HepG2 (cell line): ENCODE measurements at regions not wholly inside any gene's neighbourhood (a gene's known extent, or its start where the extent isn't known, plus 50 kb on each side); places are given as distances from the start of the nearest gene placed in this dataset.

Experiments
- ATAC-seq: fragments of 200-7000 bp; cut with Tn5 transposase; 3 replicates; pipeline ENCODE4 v1.9.1; 2020; ENCODE audit warnings: mild to moderate bottlenecking, moderate library complexity
- BruUV-seq: library from RNA; stranded (reverse); fragments of 400-500 nt; replicated peaks from 2 replicates; lab custom pipeline; 2021; lab: Mats Ljungman, UMichigan
- CTCF ChIA-PET: fragments of 300-600 bp; formaldehyde crosslinking; extraction: SDS; loops from one replicate; lab custom pipeline; 2021; ENCODE audit warnings: low total read pairs, inconsistent platforms, low intra/inter-chr PET ratio; lab: Yijun Ruan, JAX
- POLR2A ChIA-PET: fragments of 350-600 bp; sonication (Branson Sonifier 250); formaldehyde crosslinking; loops from one replicate; lab custom pipeline; 2020; ENCODE audit warnings: antibody characterized with exemption, inconsistent platforms; lab: Yijun Ruan, JAX
- DNase-seq: peaks from one replicate; pipeline ENCODE4 v3.0.0-alpha.2; 2015; ENCODE audit warnings: low spot score
- FAIRE-seq: peaks from 3 replicates; lab custom pipeline; 2011; peaks lifted over from hg19 to GRCh38; lab: Jason Lieb, UNC
- H2AFZ ChIP-seq: one replicate; pipeline ENCODE4 v1.6.1; 2011; ENCODE audit warnings: low read length, inconsistent platforms
- H3K27ac ChIP-seq: fragments of 300-600 bp; 3 replicates; pipeline ENCODE4 v1.8.0; 2011; ENCODE audit warnings: mixed run types, mild to moderate bottlenecking, mixed read lengths, low read length, inconsistent platforms; ENCODE audit not compliant: insufficient read depth; ENCODE audit errors: extremely low read length
- H3K27me3 ChIP-seq, 2 experiments: fragments of 200-600 bp in 1 of 2; 2 replicates in 1 of 2; 3 replicates in 1 of 2; pipeline versions ENCODE4 v1.6.0 to v1.8.0; 2011; ENCODE audit warnings: low read length in 2 of 2, mild to moderate bottlenecking in 2 of 2, moderate library complexity in 2 of 2, inconsistent platforms in 1 of 2; ENCODE audit not compliant: insufficient read depth in 2 of 2, control insufficient read depth in 1 of 2
- H3K36me3 ChIP-seq, 2 experiments: fragments of 200-600 bp in 1 of 2; replicated peaks in 1 of 2; 2 replicates in 1 of 2; 3 replicates in 1 of 2; pipeline versions ENCODE4 v1.5.1 to v1.8.0; 2011; ENCODE audit warnings: low read length in 2 of 2, inconsistent platforms in 1 of 2; ENCODE audit not compliant: insufficient read depth in 2 of 2, control insufficient read depth in 1 of 2
- H3K4me1 ChIP-seq: 2 replicates; pipeline ENCODE4 v1.5.1; 2012; ENCODE audit warnings: low read length, inconsistent platforms; ENCODE audit not compliant: insufficient read depth
- H3K4me2 ChIP-seq: 2 replicates; pipeline ENCODE4 v1.6.0; 2011; ENCODE audit warnings: low read depth, low read length, inconsistent platforms
- H3K4me3 ChIP-seq, 3 experiments: fragments of 200-600 bp in 1 of 3; sonication (generic), shearing (Covaris generic) in 1 of 3; replicated peaks in 1 of 3; 2 replicates each; pipeline ENCODE4 v1.5.1; 2011 to 2016; ENCODE audit warnings: low read length in 3 of 3, inconsistent platforms in 2 of 3, low read depth in 2 of 3, mild to moderate bottlenecking in 2 of 3, control low read depth in 1 of 3, mixed read lengths in 1 of 3; ENCODE audit not compliant: insufficient read depth in 1 of 3
- H3K79me2 ChIP-seq: one replicate; pipeline ENCODE4 v1.6.1; 2011; ENCODE audit warnings: low read length, inconsistent platforms; ENCODE audit not compliant: insufficient read depth
- H3K9ac ChIP-seq: 2 replicates; pipeline ENCODE4 v1.6.0; 2011; ENCODE audit warnings: mild to moderate bottlenecking, low read depth, low read length, inconsistent platforms; ENCODE audit not compliant: insufficient read depth
- H3K9me3 ChIP-seq: 2 replicates; pipeline ENCODE4 v1.5.1; 2012; ENCODE audit warnings: mild to moderate bottlenecking, low read length
- H4K20me1 ChIP-seq: 2 replicates; pipeline ENCODE4 v1.6.0; 2011; ENCODE audit warnings: inconsistent platforms, mild to moderate bottlenecking, low read length, moderate library complexity; ENCODE audit not compliant: insufficient read depth
- AGO1 ChIP-seq: fragments of 200-400 bp; formaldehyde crosslinking; IDR thresholded peaks from 2 replicates; pipeline ENCODE4 v1.6.1; 2017; ENCODE audit warnings: mild to moderate bottlenecking, low read depth, low read length, moderate library complexity; ENCODE audit not compliant: poor library complexity, severe bottlenecking
- GRHL1 ChIP-seq: sonication (generic); formaldehyde crosslinking; conservative IDR thresholded peaks from 2 replicates; pipeline ENCODE4 v1.8.0; 2022; ENCODE audit warnings: missing genetic modification reagents
- IKZF4 ChIP-seq: sonication (generic); formaldehyde crosslinking; IDR thresholded peaks from 2 replicates; pipeline ENCODE4 v1.5.1; 2020; ENCODE audit warnings: borderline replicate concordance, mild to moderate bottlenecking, low read depth, missing genetic modification reagents; ENCODE audit errors: not compliant biosample characterization
- KAT7 ChIP-seq: IDR thresholded peaks from 2 replicates; pipeline ENCODE4 v1.6.1; 2018; ENCODE audit warnings: borderline replicate concordance, missing compliant biosample characterization
- MTA3 ChIP-seq: sonication (generic); formaldehyde crosslinking; IDR thresholded peaks from 2 replicates; pipeline ENCODE4 v1.4.0; 2020; ENCODE audit warnings: missing genetic modification reagents
- SIX4 ChIP-seq: sonication (generic); formaldehyde crosslinking; IDR thresholded peaks from 2 replicates; pipeline ENCODE4 v1.4.0; 2020; ENCODE audit warnings: missing genetic modification reagents
- SSRP1 ChIP-seq: IDR thresholded peaks from 2 replicates; pipeline ENCODE4 v1.6.1; 2016; ENCODE audit warnings: control low read depth
- ZNF343 ChIP-seq: sonication (generic); formaldehyde crosslinking; IDR thresholded peaks from 2 replicates; pipeline ENCODE4 v1.4.0; 2020; ENCODE audit warnings: mild to moderate bottlenecking, missing genetic modification reagents
- ZNF451 ChIP-seq: sonication (generic); formaldehyde crosslinking; IDR thresholded peaks from 2 replicates; pipeline ENCODE4 v1.5.0; 2020; ENCODE audit warnings: mild to moderate bottlenecking, missing genetic modification reagents
- ZNF672 ChIP-seq: sonication (generic); formaldehyde crosslinking; IDR thresholded peaks from 2 replicates; pipeline ENCODE4 v1.8.1; 2022; ENCODE audit warnings: missing genetic modification reagents
- ZNF841 ChIP-seq: sonication (generic); formaldehyde crosslinking; IDR thresholded peaks from 2 replicates; pipeline ENCODE4 v1.8.1; 2023; ENCODE audit warnings: missing genetic modification reagents, borderline replicate concordance
- WGBS: methylation state at CpG from one replicate; pipeline ENCODE4 v1.1.6; 2017; ENCODE audit warnings: low lambda C conversion rate; 5-methylcytosine and 5-hydroxymethylcytosine counted together
- in situ Hi-C: cut with HindIII; loops from 2 replicates; pipeline ENCODE4 v1.10.0; 2017; ENCODE audit warnings: low pct_unique_long_range_greater_than_20kb; ENCODE audit not compliant: extremely low pct_ligation_motif_present
- intact Hi-C: fragments of 100-400 bp; cut with micrococcal nuclease; formaldehyde crosslinking; loops from one replicate; pipeline ENCODE4 v1.10.0; 2022; ENCODE audit not compliant: unreplicated experiment
- TF ChIP-seq, protein P1 (sequence below): sonication (generic); formaldehyde crosslinking; IDR thresholded peaks from 2 replicates; pipeline ENCODE4 v1.8.0; 2023; ENCODE audit warnings: mild to moderate bottlenecking, missing genetic modification reagents

- Histone ChIP-seq H3K79me2 (no peaks in the 10 kb centered on the region), H2AFZ (no peak overlapping the region), H3K4me1 (no peaks in the 10 kb centered on the region; the same call in 1 of the 2 replicates), H3K27ac (no peak overlapping the region), H3K9ac (no peak overlapping the region), H3K4me3 (no peak overlapping the region), H3K36me3 (no peaks in the 10 kb centered on the region), H3K27me3 (peaks cover 0 to 21% of the 10 kb centered on the region in 2 experiments; a peak in 2 of 5 replicates)
- DNase-seq (no peak), FAIRE-seq (no peak), ATAC-seq (no peak)
- no TSS peak for BruUV-seq
- POLR2A ChIA-PET, result no interaction called here
- intact Hi-C loops, result no loop called here
- WGBS, result 46% methylated on average over 22 of the region's 22 CpGs
- CTCF ChIA-PET, result no interaction called here
- in situ Hi-C loops, result no loop called here
- TF ChIP-seq ZNF841 (CRISPR knock-in tag) (no peak), ZNF672 (CRISPR knock-in tag) (no peak)
- TF ChIP-seq, all 625 proteins: peak for 0
- no peaks in the 10 kb centered on the region for H4K20me1 ChIP-seq
- H3K4me2 ChIP-seq, result no peak overlapping the region
- H3K9me3 ChIP-seq, result no peaks in the 10 kb centered on the region
These were observed 309.1 kb downstream of the MYCN start for GRCh38 chr2:16249246-16250055.

GRCh38 chr2:16248571-16249105, 308.3 kb downstream of the MYCN start:
- Histone ChIP-seq H3K36me3 (no peaks in the 10 kb centered on the region), H3K27ac (no peak overlapping the region), H3K9ac (no peak overlapping the region), H3K4me3 (no peak overlapping the region), H3K79me2 (no peaks in the 10 kb centered on the region), H4K20me1 (no peaks in the 10 kb centered on the region), H3K27me3 (peaks cover 0 to 21% of the 10 kb centered on the region in 2 experiments; a peak in 2 of 5 replicates), H3K4me1 (no peaks in the 10 kb centered on the region; the same call in 1 of the 2 replicates), H2AFZ (no peak overlapping the region), H3K4me2 (no peak overlapping the region), H3K9me3 (no peaks in the 10 kb centered on the region)
- CTCF ChIA-PET, result no interaction called here
- ATAC-seq (no peak), FAIRE-seq (no peak), DNase-seq (no peak)
- POLR2A ChIA-PET, result no interaction called here
- intact Hi-C loops (no loop called here), in situ Hi-C loops (no loop called here)
- no TSS peak for BruUV-seq
- no peak for TF ChIP-seq AGO1
- no peak for TF ChIP-seq ZNF451
- no peak for TF ChIP-seq ZNF343
- TF ChIP-seq SSRP1 (CRISPR knock-in tag), result no peak
- TF ChIP-seq, protein P1, sequence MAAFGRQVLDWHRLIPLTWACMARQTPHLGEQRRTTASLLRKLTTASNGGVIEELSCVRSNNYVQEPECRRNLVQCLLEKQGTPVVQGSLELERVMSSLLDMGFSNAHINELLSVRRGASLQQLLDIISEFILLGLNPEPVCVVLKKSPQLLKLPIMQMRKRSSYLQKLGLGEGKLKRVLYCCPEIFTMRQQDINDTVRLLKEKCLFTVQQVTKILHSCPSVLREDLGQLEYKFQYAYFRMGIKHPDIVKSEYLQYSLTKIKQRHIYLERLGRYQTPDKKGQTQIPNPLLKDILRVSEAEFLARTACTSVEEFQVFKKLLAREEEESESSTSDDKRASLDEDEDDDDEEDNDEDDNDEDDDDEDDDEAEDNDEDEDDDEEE (CRISPR knock-in tag), result no peak
- TF ChIP-seq GRHL1 (CRISPR knock-in tag), result no peak
- TF ChIP-seq KAT7 (CRISPR knock-in tag), result no peak
- TF ChIP-seq SIX4 (CRISPR knock-in tag), result no peak
- no peak for TF ChIP-seq IKZF4
- TF ChIP-seq MTA3 (CRISPR knock-in tag), result no peak
- 50% methylated on average over 5 of the region's 5 CpGs for WGBS
